GM23248 (cell line): ENCODE measurements at regions not wholly inside any gene's neighbourhood (a gene's known extent, or its start where the extent isn't known, plus 50 kb on each side); places are given as distances from the start of the nearest gene placed in this dataset.

ENCODE experiments used
- EZH2 ChIP-seq: fragments of 200-600 bp; sonication (generic); IDR thresholded peaks from 2 replicates; pipeline ENCODE4 v1.6.1; 2018; ENCODE audit warnings: antibody characterized with exemption, mild to moderate bottlenecking; ENCODE audit not compliant: insufficient read depth, poor library complexity, severe bottlenecking
- EZH2phosphoT487 ChIP-seq: fragments of 200-600 bp; sonication (generic); IDR thresholded peaks from 2 replicates; pipeline ENCODE4 v1.6.1; 2018; ENCODE audit warnings: antibody characterized with exemption, moderate library complexity, mild to moderate bottlenecking, low read depth; ENCODE audit not compliant: insufficient read depth

DNA sequence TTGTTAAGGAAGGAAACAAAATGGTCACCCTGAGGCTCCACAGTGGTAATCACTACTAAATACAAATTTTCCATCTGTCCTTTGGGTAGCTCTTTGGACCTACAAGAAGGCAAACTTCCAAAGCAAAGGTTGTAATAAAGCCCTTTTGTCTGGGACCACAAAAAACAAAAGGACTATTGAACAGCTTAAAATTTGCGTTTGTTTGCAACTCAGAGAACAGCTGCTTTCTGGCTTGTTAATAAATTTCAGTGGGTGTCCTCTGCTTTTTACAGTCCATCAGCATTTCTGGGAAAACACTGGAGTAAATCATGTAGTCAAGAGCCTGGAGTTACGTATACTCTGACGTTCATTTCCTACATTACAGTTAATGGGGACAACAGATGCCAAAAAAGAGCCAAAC lies 439.7 kb upstream of the DIAPH2 start:
- no peak for TF ChIP-seq EZH2phosphoT487
- no peak for TF ChIP-seq EZH2
